Brain microvascular endothelial cell (primary cell): ENCODE measurements at regions not wholly inside any gene's neighbourhood (a gene's known extent, or its start where the extent isn't known, plus 50 kb on each side); places are given as distances from the start of the nearest gene placed in this dataset.

Experiments used
- DNase-seq: peaks from one replicate; pipeline ENCODE4 v3.0.0-alpha.2; 2020
- H3K27ac ChIP-seq: fragments of 250-450 bp; sonication (Bioruptor Pico); 2 replicates; pipeline ENCODE4 v1.5.1; 2020; ENCODE audit warnings: mild to moderate bottlenecking, moderate library complexity
- H3K27me3 ChIP-seq: fragments of 250-450 bp; sonication (Bioruptor Pico); replicated peaks from 2 replicates; pipeline ENCODE4 v1.5.1; 2020; ENCODE audit warnings: mild to moderate bottlenecking
- H3K36me3 ChIP-seq: fragments of 250-450 bp; sonication (Bioruptor Pico); replicated peaks from 2 replicates; pipeline ENCODE4 v1.5.1; 2020; ENCODE audit warnings: mild to moderate bottlenecking
- H3K4me3 ChIP-seq: 2 replicates; pipeline ENCODE4 v1.5.1; 2011; ENCODE audit warnings: low read depth, mild to moderate bottlenecking, control low read depth, low read length, moderate library complexity
- in situ Hi-C: cut with HindIII; loops from 2 replicates; pipeline ENCODE4 v1.10.0; 2017; ENCODE audit warnings: low sequenced_read_pairs, low pct_ligation_motif_present
- TF ChIP-seq, protein P1 (sequence below): IDR thresholded peaks from 2 replicates; pipeline ENCODE4 v1.5.1; 2011; ENCODE audit warnings: low read depth, mild to moderate bottlenecking, moderate library complexity, low read length, control low read depth, inconsistent platforms; ENCODE audit errors: missing control alignments

DNA sequence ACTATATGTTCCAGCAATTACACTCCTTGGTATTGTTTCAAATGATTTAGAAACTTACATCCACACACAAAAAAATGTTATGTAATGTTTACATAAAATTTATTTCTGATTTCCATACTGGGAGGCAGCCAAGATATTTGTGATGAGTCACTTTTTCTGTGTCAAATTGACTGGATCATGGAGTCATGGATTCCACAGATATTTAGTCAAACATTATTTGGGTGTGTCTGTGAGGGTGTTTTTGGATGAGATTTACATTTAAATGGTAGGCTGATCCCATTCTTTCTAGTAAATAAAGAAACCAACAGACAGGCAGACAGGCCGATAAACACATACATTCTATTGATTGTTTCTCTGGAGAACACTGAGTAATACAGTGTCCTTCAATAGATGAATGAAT lies 562.8 kb downstream of the SLITRK6 start:
- DNase-seq, result peak; percentile 48
- in situ Hi-C loops, result no loop called here

DNA sequence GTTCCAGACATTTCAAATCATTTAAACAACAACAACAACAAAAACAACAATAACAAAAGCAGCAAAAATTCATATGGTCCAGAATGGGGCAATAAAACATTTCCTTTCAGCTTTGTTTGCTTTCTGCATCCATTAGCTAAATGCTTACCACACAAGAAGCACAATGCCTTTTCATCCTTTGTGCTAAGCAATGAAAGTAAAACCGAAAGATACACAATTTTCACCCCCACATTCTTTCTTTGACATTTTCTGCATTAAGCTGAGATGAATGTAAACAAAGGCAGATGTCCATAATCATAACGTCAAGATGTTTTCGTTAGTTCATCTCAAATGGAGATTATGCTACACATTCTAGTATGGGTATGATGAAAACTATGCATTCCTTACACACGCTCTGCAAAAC lies 568.5 kb downstream of the SLITRK6 start:
- Histone ChIP-seq H3K4me3 (no peak overlapping the region), H3K27me3 (no peaks in the 10 kb centered on the region), H3K27ac (no peak overlapping the region), H3K36me3 (no peaks in the 10 kb centered on the region)
- DNase-seq, result no peak
- TF ChIP-seq, protein P1, sequence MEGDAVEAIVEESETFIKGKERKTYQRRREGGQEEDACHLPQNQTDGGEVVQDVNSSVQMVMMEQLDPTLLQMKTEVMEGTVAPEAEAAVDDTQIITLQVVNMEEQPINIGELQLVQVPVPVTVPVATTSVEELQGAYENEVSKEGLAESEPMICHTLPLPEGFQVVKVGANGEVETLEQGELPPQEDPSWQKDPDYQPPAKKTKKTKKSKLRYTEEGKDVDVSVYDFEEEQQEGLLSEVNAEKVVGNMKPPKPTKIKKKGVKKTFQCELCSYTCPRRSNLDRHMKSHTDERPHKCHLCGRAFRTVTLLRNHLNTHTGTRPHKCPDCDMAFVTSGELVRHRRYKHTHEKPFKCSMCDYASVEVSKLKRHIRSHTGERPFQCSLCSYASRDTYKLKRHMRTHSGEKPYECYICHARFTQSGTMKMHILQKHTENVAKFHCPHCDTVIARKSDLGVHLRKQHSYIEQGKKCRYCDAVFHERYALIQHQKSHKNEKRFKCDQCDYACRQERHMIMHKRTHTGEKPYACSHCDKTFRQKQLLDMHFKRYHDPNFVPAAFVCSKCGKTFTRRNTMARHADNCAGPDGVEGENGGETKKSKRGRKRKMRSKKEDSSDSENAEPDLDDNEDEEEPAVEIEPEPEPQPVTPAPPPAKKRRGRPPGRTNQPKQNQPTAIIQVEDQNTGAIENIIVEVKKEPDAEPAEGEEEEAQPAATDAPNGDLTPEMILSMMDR, result no peak
- in situ Hi-C loops, result no loop called here

More for the DNA sequence above, 562.8 kb downstream of the SLITRK6 start:
- no peaks in the 10 kb centered on the region for H3K36me3 ChIP-seq
- H3K27me3 ChIP-seq, result no peaks in the 10 kb centered on the region
- no peak overlapping the region for H3K4me3 ChIP-seq
- H3K27ac ChIP-seq, result no peak overlapping the region
- TF ChIP-seq, protein P1, result no peak

DNA sequence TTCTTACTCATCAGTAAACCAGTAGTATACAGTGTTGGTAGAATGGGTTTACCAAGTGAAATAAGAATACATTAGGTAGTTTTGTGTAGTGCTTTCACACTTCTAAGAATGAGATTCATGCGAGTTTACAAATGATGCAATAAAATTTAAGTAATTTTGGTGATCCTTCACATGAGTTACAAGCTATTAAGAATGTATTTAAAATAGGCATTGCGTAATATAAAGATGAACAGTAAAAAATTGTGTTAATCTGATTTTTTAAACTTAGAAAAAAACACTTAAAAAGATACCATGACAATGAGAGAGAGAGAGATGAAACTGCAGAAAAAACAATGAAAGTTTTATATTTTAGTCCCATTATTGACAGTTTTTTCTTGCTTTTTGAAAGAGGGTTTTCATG lies 570.5 kb downstream of the SLITRK6 start:
- Histone ChIP-seq H3K4me3 (no peak overlapping the region), H3K36me3 (no peaks in the 10 kb centered on the region), H3K27ac (no peak overlapping the region), H3K27me3 (no peaks in the 10 kb centered on the region)
- in situ Hi-C loops, result no loop called here
- TF ChIP-seq, protein P1, result no peak
- DNase-seq, result no peak

DNA sequence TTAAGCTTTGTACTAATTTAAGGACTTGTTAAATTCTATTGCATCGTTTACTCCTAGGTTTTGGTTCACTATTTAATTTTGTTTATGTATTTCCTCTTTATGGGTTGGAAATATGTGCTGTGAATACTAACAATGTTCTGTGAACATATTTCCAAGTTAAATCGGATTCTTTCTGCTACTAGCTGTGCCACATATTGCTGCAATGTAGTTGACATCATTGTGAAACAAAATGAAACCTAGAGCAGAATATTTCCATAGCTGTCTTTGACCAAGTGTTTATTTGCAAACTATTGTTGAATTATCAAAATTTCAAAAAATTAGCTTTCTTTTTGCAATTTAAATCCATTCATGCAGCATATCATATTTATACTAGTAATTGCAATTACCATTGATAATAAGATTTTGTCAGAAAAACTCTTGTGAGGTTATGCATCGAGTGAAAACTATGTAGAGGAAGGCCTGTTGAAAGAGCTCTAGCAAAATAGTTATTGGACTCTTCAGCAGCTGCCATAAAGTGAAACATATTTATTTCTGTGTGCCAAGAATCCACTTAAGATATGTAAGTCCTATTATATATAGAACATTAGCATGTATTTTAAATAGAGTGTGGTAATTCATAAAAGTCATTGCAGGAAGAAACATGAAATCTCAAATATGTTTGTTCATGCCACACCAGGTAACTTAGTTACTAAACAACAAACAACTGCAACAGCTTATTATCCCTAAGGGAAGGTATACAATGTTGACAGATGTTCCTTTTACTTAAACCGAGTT lies 575.1 kb downstream of the SLITRK6 start:
- no peak overlapping the region for H3K27ac ChIP-seq
- in situ Hi-C loops, result no loop called here
- TF ChIP-seq, protein P1, result no peak
- no peak for DNase-seq
- H3K4me3 ChIP-seq, result no peak overlapping the region
- no peaks in the 10 kb centered on the region for H3K27me3 ChIP-seq
- no peaks in the 10 kb centered on the region for H3K36me3 ChIP-seq

DNA sequence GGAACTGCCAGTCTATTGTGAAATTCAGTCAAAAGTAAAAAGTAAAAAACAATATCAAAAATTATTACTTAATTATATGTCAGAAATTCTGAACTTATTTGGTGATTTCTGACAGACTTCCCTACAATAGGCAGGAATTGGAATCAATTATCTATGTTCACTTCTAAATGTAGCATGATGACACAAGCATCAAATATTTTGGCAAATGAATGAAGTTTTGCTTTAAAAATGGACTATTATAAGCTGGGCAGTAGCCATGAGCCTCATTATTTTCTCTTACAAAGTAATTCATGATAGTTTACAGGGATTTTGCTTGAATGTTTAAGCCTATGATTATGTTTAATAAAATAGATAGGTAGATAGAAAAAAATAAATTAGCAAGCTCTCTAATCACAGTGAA lies 582.6 kb downstream of the SLITRK6 start:
- Histone ChIP-seq H3K36me3 (no peaks in the 10 kb centered on the region), H3K4me3 (no peak overlapping the region), H3K27me3 (no peaks in the 10 kb centered on the region), H3K27ac (no peak overlapping the region)
- DNase-seq, result no peak
- TF ChIP-seq, protein P1, result no peak
- in situ Hi-C loops, result no loop called here

DNA sequence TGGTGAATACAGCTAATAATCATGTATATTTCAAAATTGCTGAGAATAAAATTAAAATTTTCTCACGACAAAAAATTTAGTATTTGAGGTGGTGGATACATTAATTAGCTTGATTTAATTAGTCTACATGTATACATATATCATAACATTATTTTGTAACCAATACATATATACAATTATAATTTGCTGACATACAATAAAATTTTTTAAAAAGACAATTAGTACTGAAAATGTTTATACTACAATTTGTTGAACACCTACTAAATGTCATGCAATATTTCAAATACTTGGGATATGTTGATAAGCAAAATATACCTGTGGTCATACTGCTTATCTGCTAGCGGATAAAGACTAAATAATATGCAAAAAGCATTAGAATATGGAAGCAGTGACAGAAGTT lies 586.5 kb downstream of the SLITRK6 start:
- in situ Hi-C loops, result no loop called here
- Histone ChIP-seq H3K27ac (no peak overlapping the region), H3K36me3 (no peaks in the 10 kb centered on the region), H3K27me3 (no peaks in the 10 kb centered on the region), H3K4me3 (no peak overlapping the region)
- TF ChIP-seq, protein P1, result no peak
- no peak for DNase-seq
